ENCODE measurements at regions not wholly inside any gene's neighbourhood (a gene's known extent, or its start where the extent isn't known, plus 50 kb on each side); places are given as distances from the start of the nearest gene placed in this dataset.

DNA sequence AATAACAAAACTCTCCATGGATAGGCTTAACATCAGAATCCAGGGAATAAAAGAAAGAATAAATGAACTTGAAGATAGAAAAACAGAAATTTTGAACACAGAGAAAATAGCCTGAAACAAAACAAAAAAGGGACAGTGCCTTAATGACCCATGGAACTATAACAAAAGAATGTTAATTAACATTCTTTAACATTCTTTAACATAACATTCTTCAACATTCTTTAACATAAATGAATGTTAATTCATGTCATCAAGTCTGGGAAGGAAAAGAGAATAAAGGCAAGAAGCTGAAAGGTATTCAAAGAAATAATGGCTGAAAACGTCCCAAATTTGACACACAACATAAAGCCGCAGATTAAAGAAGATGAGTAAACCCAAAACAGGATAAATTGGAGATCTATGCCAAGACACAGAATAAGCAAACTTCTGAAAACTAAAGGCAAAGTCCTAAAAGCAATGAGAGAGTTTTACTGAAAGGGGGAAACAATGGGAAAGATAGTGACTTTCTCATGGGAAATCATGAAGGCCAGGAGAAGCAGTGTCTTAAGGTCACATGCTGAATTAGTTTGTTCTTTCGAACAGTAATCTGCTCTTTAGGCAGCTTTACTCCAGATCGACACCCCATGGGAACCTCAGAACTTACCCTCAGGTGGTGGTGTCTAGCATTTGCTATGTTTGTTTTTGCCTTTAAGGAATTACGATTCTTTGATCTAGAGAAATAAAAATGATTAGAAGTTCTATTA is 483.0 kb downstream of the KDM4C start:
- H3K27me3 ChIP-seq (ENCODE audit: control insufficient read depth, insufficient read depth, low read length), result no peaks in the 10 kb centered on the region
- H3K9ac ChIP-seq, result no peak overlapping the region

DNA sequence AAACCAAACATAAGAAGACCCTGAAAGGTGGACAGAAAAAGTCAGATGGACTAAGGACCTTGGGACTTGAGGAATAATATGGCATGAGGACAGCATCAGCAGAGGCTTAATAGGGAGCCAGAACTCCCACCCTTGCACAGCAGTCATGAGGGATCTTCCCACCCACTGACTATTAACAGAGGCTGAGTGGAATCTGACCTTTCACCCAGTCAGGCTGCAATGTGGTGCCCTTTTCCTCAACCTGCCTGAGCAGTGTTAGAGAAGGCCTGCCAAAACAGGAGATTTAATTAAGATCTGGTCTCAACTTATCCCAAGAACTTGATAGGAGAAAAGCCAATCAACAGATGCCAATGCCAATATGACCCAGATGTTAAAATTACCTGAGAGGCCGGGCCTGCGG is 481.9 kb downstream of the KDM4C start:
- H3K4me3 ChIP-seq (ENCODE audit: low read depth, low read length), result no peak overlapping the region
- H3K79me2 ChIP-seq, result no peaks in the 10 kb centered on the region
- H3K4me1 ChIP-seq, result no peaks in the 10 kb centered on the region
- no peaks in the 10 kb centered on the region for H3K36me3 ChIP-seq (ENCODE audit: control insufficient read depth, insufficient read depth, low read length)
- H3K9ac ChIP-seq, result no peak overlapping the region
- H3K27me3 ChIP-seq (ENCODE audit: control insufficient read depth, insufficient read depth, low read length), result no peaks in the 10 kb centered on the region
- H3K9me3 ChIP-seq (ENCODE audit: control insufficient read depth, low read length), result no peaks in the 10 kb centered on the region
- no peak overlapping the region for H2AFZ ChIP-seq
- no peak overlapping the region for H3K27ac ChIP-seq
- H3K4me2 ChIP-seq (ENCODE audit: low read length), result no peak overlapping the region
- TF ChIP-seq, protein P1, sequence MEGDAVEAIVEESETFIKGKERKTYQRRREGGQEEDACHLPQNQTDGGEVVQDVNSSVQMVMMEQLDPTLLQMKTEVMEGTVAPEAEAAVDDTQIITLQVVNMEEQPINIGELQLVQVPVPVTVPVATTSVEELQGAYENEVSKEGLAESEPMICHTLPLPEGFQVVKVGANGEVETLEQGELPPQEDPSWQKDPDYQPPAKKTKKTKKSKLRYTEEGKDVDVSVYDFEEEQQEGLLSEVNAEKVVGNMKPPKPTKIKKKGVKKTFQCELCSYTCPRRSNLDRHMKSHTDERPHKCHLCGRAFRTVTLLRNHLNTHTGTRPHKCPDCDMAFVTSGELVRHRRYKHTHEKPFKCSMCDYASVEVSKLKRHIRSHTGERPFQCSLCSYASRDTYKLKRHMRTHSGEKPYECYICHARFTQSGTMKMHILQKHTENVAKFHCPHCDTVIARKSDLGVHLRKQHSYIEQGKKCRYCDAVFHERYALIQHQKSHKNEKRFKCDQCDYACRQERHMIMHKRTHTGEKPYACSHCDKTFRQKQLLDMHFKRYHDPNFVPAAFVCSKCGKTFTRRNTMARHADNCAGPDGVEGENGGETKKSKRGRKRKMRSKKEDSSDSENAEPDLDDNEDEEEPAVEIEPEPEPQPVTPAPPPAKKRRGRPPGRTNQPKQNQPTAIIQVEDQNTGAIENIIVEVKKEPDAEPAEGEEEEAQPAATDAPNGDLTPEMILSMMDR (IDR thresholded peaks at IDR 0.05), result no peak

More for the DNA sequence above, 483.0 kb downstream of the KDM4C start:
- Histone ChIP-seq H3K27ac (no peak overlapping the region), H3K4me1 (no peaks in the 10 kb centered on the region), H3K9me3 (ENCODE audit: control insufficient read depth, low read length) (no peaks in the 10 kb centered on the region), H3K4me3 (ENCODE audit: low read depth, low read length) (no peak overlapping the region), H3K4me2 (ENCODE audit: low read length) (no peak overlapping the region), H3K36me3 (ENCODE audit: control insufficient read depth, insufficient read depth, low read length) (no peaks in the 10 kb centered on the region), H2AFZ (no peak overlapping the region), H3K79me2 (no peaks in the 10 kb centered on the region)
- TF ChIP-seq, protein P1 (IDR thresholded peaks at IDR 0.05), result no peak

DNA sequence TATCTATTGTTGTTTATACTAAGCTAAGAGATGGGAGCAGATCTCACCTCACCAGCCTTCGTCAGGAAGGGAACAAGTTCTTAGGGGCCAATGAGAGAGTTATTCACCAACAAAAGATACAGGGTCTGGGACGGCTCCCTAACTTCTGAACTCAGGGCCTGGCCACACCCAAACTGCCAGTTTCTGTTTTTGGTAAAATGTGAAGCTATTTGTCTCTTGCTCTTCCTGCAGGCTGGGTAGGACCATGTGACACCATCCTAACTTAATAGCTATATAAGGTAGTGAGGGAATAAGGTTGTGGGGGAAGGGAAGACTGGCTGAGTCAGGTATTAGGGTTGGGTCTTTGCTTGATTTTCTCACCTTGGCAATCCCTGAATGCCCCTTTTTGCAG is 480.5 kb downstream of the KDM4C start:
- no peaks in the 10 kb centered on the region for H3K9me3 ChIP-seq (ENCODE audit: control insufficient read depth, low read length)
- no peaks in the 10 kb centered on the region for H3K4me1 ChIP-seq
- H3K9ac ChIP-seq, result no peak overlapping the region
- no peak overlapping the region for H3K4me2 ChIP-seq (ENCODE audit: low read length)
- TF ChIP-seq, protein P1 (IDR thresholded peaks at IDR 0.05), result no peak
- no peaks in the 10 kb centered on the region for H3K79me2 ChIP-seq
- H3K36me3 ChIP-seq (ENCODE audit: control insufficient read depth, insufficient read depth, low read length), result no peaks in the 10 kb centered on the region
- no peak overlapping the region for H3K27ac ChIP-seq
- H3K27me3 ChIP-seq (ENCODE audit: control insufficient read depth, insufficient read depth, low read length), result no peaks in the 10 kb centered on the region
- H3K4me3 ChIP-seq (ENCODE audit: low read depth, low read length), result no peak overlapping the region
- no peak overlapping the region for H2AFZ ChIP-seq

DNA sequence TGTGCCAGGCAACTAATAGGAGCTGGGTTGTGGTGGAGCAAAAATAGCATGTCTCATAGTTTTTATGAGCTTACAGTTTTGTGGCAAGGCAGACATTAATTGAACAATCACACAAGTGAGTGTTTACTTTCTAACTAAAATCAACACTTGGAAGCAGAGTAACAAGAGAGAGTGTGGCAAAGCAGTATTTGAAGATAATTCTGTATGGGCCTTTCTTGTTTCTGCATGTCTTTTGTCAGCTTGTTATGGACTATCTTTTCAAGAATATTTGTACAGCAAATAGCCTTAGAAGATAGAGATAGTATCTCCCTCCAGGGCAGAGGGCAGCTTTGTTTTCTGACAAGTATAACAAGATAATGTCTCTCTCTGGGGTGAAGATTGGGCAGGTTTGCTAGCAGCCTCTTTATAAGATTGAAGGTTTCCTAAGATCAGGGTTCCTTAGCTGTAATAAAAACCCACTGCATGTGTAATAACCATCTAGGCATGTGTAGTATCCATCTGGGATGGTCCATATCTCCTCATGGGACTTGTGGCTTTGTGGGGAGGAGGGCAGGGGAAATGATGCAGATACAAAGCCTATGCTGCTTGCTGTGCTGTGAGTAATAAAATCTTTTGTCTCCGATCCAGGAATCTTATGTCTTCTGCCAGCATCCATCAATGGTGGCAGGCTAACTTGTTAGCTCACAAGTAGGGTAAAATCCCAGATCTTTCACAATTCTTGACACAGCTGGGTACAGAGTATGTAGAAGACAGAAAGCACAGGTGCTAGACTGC is 479.9 kb downstream of the KDM4C start:
- no peak overlapping the region for H3K9ac ChIP-seq
- H3K4me2 ChIP-seq (ENCODE audit: low read length), result no peak overlapping the region
- no peak overlapping the region for H3K27ac ChIP-seq
- H3K27me3 ChIP-seq (ENCODE audit: control insufficient read depth, insufficient read depth, low read length), result no peaks in the 10 kb centered on the region
- H3K4me3 ChIP-seq (ENCODE audit: low read depth, low read length), result no peak overlapping the region
- no peaks in the 10 kb centered on the region for H3K79me2 ChIP-seq
- no peaks in the 10 kb centered on the region for H3K36me3 ChIP-seq (ENCODE audit: control insufficient read depth, insufficient read depth, low read length)
- TF ChIP-seq, protein P1 (IDR thresholded peaks at IDR 0.05), result no peak
- H3K4me1 ChIP-seq, result no peaks in the 10 kb centered on the region
- no peak overlapping the region for H2AFZ ChIP-seq
- no peaks in the 10 kb centered on the region for H3K9me3 ChIP-seq (ENCODE audit: control insufficient read depth, low read length)
